ENCODE measurements at regions not wholly inside any gene's neighbourhood (a gene's known extent, or its start where the extent isn't known, plus 50 kb on each side); places are given as distances from the start of the nearest gene placed in this dataset.

DNA sequence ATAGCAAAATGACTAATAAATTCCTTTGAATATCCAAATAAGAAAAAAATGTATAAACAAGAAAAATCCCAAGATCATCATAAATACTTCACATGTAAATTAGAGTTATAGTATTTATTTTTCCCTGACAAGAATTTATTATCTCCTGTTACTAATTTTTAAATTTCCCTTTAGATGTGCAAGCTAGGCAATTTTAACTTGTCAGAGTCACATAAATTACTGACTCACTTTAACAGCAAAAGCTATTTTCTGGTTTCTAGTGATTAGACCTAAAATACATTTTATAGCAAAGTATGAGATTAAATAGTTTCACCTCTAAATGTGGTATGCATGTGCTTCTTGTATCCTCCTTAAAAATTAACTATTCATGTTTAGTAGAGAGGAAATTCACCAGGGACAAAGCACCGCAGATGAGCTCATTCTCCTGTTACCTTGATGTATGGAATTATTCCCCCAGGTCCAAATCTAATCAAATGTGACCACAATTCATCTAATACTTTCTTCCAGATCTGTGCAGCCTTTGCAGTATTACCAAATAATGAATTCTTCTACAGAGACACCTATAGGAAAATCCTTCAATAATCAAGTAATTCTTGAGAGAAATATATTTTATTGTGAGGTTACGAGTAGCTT, 621.2 kb downstream of the DNAJB9 start:
- H3K27me3 ChIP-seq (ENCODE audit: control insufficient read depth, low read length) = no peaks in the 10 kb centered on the region
- H3K36me3 ChIP-seq (ENCODE audit: control insufficient read depth, low read length) = no peaks in the 10 kb centered on the region
- TF ChIP-seq EZH2phosphoT487 (IDR thresholded peaks at IDR 0.05; ENCODE audit: borderline replicate concordance, low read length) = no peak
- TF ChIP-seq, protein P1, sequence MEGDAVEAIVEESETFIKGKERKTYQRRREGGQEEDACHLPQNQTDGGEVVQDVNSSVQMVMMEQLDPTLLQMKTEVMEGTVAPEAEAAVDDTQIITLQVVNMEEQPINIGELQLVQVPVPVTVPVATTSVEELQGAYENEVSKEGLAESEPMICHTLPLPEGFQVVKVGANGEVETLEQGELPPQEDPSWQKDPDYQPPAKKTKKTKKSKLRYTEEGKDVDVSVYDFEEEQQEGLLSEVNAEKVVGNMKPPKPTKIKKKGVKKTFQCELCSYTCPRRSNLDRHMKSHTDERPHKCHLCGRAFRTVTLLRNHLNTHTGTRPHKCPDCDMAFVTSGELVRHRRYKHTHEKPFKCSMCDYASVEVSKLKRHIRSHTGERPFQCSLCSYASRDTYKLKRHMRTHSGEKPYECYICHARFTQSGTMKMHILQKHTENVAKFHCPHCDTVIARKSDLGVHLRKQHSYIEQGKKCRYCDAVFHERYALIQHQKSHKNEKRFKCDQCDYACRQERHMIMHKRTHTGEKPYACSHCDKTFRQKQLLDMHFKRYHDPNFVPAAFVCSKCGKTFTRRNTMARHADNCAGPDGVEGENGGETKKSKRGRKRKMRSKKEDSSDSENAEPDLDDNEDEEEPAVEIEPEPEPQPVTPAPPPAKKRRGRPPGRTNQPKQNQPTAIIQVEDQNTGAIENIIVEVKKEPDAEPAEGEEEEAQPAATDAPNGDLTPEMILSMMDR (IDR thresholded peaks at IDR 0.05; ENCODE audit: low read depth, low read length, poor library complexity, severe bottlenecking) = no peak
- no peaks in the 10 kb centered on the region for H3K79me2 ChIP-seq (ENCODE audit: control insufficient read depth, low read length)
- H3F3A ChIP-seq (ENCODE audit: control insufficient read depth, insufficient read depth) = no peaks in the 10 kb centered on the region
- H3K9me3 ChIP-seq (ENCODE audit: control insufficient read depth, insufficient read depth, low read length) = no peaks in the 10 kb centered on the region
- no peaks in the 10 kb centered on the region for H4K20me1 ChIP-seq (ENCODE audit: control insufficient read depth, insufficient read depth, low read depth, low read length)
- no peak overlapping the region for H3K27ac ChIP-seq (ENCODE audit: low read depth, low read length)
- H3K4me1 ChIP-seq (ENCODE audit: control insufficient read depth, low read length) = no peaks in the 10 kb centered on the region
- no peak overlapping the region for H3K4me2 ChIP-seq (ENCODE audit: low read length)
- no peaks in the 10 kb centered on the region for H3K9me2 ChIP-seq (replicated peaks; ENCODE audit: control insufficient read depth, low read length)
- H3K4me3 ChIP-seq (ENCODE audit: low read length) = no peak overlapping the region

DNA sequence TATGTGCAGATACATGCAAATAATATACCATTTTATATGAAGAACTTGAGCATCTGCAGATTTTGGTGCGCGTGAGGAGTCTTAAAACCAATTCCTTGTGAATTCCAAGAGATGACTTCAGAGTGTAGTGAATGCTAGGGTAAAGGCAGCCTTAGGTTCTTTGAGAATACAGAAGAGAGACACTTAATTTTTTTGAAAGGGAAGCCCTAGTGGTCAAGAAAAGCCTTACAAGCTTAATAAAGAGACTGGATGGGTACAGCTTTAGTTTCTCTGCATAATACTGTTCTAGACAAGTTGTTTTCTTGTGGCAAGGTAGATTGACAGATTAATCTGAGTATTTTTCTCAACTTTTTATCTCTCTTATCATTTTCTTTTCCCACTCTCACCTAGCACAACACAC, 636.5 kb downstream of the DNAJB9 start:
- H3K36me3 ChIP-seq (ENCODE audit: control insufficient read depth, low read length) = no peaks in the 10 kb centered on the region

DNA sequence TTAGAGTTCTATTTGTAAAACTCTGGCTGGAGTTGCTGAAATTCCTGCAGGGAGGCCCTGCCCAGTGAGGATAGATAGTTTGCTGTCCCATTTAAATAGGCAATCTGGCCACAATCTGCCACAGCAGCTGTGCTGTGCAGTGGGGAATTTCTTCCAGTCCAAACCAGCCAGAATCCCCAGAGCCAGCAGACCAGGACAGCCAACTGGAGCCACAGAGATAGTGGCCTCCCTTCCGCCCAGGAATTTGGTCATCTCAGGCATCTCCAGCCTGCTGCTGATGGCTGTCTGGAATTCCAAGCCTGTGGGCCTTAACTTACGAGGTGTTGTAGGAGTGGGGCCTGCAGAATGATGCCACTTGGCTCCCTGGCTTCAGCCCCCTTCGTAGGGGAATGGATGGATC, 643.4 kb downstream of the DNAJB9 start:
- Histone ChIP-seq H3F3A (ENCODE audit: control insufficient read depth, insufficient read depth) (no peaks in the 10 kb centered on the region), H3K79me2 (ENCODE audit: control insufficient read depth, low read length) (no peaks in the 10 kb centered on the region), H4K20me1 (ENCODE audit: control insufficient read depth, insufficient read depth, low read depth, low read length) (no peaks in the 10 kb centered on the region), H3K36me3 (ENCODE audit: control insufficient read depth, low read length) (no peaks in the 10 kb centered on the region), H3K27me3 (ENCODE audit: control insufficient read depth, low read length) (no peaks in the 10 kb centered on the region), H3K9me3 (ENCODE audit: control insufficient read depth, insufficient read depth, low read length) (peaks cover 5% of the 10 kb centered on the region; the same call in 1 of the 2 replicates), H3K4me1 (ENCODE audit: control insufficient read depth, low read length) (no peaks in the 10 kb centered on the region), H3K27ac (ENCODE audit: low read depth, low read length) (no peak overlapping the region), H3K9me2 (replicated peaks; ENCODE audit: control insufficient read depth, low read length) (no peaks in the 10 kb centered on the region; the same call in 1 of the 2 replicates), H3K4me3 (ENCODE audit: low read length) (no peak overlapping the region), H3K4me2 (ENCODE audit: low read length) (no peak overlapping the region)
- TF ChIP-seq, protein P1 (IDR thresholded peaks at IDR 0.05; ENCODE audit: low read depth, low read length, poor library complexity, severe bottlenecking) = no peak
- TF ChIP-seq EZH2phosphoT487 (IDR thresholded peaks at IDR 0.05; ENCODE audit: borderline replicate concordance, low read length) = no peak

More for the DNA sequence above, 636.5 kb downstream of the DNAJB9 start:
- no peak overlapping the region for H3K27ac ChIP-seq (ENCODE audit: low read depth, low read length)
- no peak overlapping the region for H3K4me3 ChIP-seq (ENCODE audit: low read length)
- H3K27me3 ChIP-seq (ENCODE audit: control insufficient read depth, low read length) = no peaks in the 10 kb centered on the region
- no peaks in the 10 kb centered on the region for H3F3A ChIP-seq (ENCODE audit: control insufficient read depth, insufficient read depth)
- no peak for TF ChIP-seq EZH2phosphoT487 (IDR thresholded peaks at IDR 0.05; ENCODE audit: borderline replicate concordance, low read length)
- TF ChIP-seq, protein P1 (IDR thresholded peaks at IDR 0.05; ENCODE audit: low read depth, low read length, poor library complexity, severe bottlenecking) = peak; percentile 41
- no peaks in the 10 kb centered on the region for H4K20me1 ChIP-seq (ENCODE audit: control insufficient read depth, insufficient read depth, low read depth, low read length)
- H3K9me2 ChIP-seq (replicated peaks; ENCODE audit: control insufficient read depth, low read length) = no peaks in the 10 kb centered on the region
- H3K79me2 ChIP-seq (ENCODE audit: control insufficient read depth, low read length) = no peaks in the 10 kb centered on the region
- no peaks in the 10 kb centered on the region for H3K9me3 ChIP-seq (ENCODE audit: control insufficient read depth, insufficient read depth, low read length)
- H3K4me2 ChIP-seq (ENCODE audit: low read length) = no peak overlapping the region
- no peaks in the 10 kb centered on the region for H3K4me1 ChIP-seq (ENCODE audit: control insufficient read depth, low read length)
